Heart left ventricle (tissue), 13 donors: ENCODE measurements at regions not wholly inside any gene's neighbourhood (a gene's known extent, or its start where the extent isn't known, plus 50 kb on each side); places are given as distances from the start of the nearest gene placed in this dataset.

Source experiments
- POLR2A ChIP-seq, 2 donors: fragments of 450-650 bp; IDR thresholded peaks; one replicate each; pipeline ENCODE4 v1.6.1; 2017; ENCODE audit warnings: antibody characterized with exemption in 2 of 2, mild to moderate bottlenecking in 2 of 2, moderate library complexity in 2 of 2
- TF ChIP-seq, protein P1 (sequence below), 12 donors: fragments of 200-600 bp; sonication (generic) in 4 of 12; IDR thresholded peaks; one replicate each; pipeline versions ENCODE4 v1.5.0 to v1.8.0; 2018 to 2022; ENCODE audit warnings: antibody characterized with exemption in 12 of 12, mild to moderate bottlenecking in 5 of 12
- donor health status: ischemic (EF 13 %, LVEDD 7.1; RV severe dilation, severe dysfunction).
- donor health status: DM: no; HTN: yes; CAD: no.
- donor health status: DM: no; HTN: no; CAD: no.
- donor health status: ischemic (EF 25% LVEDD 6.9; RV normal size, moderate dysfunction).
- donor health status: ischemic (EF 25% LVEDD 5.7; RV mildly dilated, moderate dysfunction).
- donor health status: ischemic (EF 35%, LVEDD 5.7; RV mildly dilated, moderate dysfunction).
- donor health status: nonischemic (EF 11% LVEDD 7.7; RV severe dilation, severe dysfunction).
- donor health status: DM: yes; HTN: yes; CAD: no.
- donor health status: PGD.
- donor health status: ischemic (EF 29% LVEDD 5.4; RV normal size, mild dysfunction).
- donor health status: nonischemic (EF 23%, LVEDD 6.1; RV moderate dilation, normal function).

DNA sequence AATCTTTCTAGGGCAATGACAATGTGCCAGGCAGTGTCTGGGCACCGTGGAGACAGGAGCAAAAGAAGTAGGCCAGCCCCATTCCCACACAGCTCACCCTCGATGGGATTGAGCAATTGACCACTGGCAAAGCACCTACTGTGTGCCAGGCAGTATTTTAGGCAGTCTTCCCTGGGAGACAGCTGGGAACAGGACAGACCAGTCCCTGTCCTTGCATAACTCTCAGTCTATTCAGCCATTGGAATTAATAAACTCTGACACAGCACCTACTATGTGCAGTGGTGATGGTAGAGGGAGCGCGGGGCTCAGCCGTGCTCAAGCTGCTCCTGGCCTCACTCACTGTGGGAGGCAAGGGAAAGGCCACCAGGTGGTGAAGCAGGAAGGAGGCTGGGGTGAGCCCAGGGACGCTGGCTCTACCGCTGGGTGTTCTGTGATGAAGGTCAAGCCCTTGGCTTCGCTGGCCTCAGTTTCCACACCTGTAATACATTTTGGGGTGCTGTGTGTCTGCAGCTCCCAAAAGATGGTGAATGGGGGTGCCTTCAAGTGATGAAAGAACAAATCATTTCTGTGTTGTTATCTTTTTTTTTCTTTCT is 122.3 kb upstream of the PMEPA1 start:
- TF ChIP-seq, protein P1, sequence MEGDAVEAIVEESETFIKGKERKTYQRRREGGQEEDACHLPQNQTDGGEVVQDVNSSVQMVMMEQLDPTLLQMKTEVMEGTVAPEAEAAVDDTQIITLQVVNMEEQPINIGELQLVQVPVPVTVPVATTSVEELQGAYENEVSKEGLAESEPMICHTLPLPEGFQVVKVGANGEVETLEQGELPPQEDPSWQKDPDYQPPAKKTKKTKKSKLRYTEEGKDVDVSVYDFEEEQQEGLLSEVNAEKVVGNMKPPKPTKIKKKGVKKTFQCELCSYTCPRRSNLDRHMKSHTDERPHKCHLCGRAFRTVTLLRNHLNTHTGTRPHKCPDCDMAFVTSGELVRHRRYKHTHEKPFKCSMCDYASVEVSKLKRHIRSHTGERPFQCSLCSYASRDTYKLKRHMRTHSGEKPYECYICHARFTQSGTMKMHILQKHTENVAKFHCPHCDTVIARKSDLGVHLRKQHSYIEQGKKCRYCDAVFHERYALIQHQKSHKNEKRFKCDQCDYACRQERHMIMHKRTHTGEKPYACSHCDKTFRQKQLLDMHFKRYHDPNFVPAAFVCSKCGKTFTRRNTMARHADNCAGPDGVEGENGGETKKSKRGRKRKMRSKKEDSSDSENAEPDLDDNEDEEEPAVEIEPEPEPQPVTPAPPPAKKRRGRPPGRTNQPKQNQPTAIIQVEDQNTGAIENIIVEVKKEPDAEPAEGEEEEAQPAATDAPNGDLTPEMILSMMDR (IDR thresholded peaks at IDR 0.05): no peak
- TF ChIP-seq POLR2A (IDR thresholded peaks at IDR 0.05): no peak
